ENCODE measurements at regions not wholly inside any gene's neighbourhood (a gene's known extent, or its start where the extent isn't known, plus 50 kb on each side); places are given as distances from the start of the nearest gene placed in this dataset.

DNA sequence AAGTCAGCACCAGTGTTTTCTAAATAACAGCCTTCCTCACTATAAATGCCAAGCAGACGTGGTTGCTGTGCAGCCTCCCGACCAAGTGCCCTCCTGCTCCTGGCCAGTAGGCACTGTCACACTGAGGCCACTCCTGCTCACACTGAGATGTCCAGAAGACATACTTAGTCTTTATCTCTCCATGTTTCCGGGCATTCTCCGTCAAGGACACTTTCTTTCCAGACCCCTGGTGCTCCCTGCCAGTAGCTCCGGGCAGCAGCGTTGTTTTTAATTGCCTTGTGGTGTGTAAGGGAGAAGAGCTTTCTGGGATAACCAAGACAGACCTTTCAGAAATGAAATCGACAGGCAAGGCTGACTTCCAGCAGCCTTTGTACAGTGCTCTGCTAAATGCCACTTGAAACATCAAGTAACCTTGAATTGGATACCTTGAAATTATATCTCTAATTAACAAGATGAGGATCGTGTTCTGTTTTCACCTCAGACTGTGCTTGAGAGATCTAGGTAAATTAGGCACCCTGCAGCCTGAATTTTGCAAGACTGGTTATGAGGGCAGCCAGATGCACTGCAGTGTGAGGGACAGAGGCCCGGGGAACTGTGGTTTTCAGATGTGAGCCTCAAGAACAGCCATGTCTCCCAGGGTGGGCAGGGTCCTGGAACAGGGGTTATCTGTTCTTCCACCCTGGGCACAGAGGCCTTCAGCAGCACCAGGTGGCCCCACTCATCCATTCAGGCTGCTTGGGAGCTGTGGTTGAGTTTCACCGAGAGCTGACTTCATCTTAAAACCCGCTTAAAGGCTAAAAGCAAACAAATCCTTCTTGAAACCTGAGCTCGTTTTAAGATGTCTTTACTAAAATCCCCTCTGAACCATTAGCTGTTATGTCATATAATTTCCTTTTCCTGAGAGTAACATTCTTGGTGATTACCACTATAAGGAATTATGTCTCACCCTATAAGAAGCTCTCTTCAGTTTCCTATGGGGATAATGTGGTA lies 105.5 kb upstream of the IL12A start:
- TF ChIP-seq CTCF (optimal IDR thresholded peaks at IDR 0.05 in 1 of 3, IDR thresholded peaks at IDR 0.05 in 1 of 3, conservative IDR thresholded peaks at IDR 0.05 in 1 of 3; ENCODE audit: extremely low read depth in 1 of 3, insufficient read depth in 2 of 3, low read length in 3 of 3) (no peak), EZH2 (IDR thresholded peaks at IDR 0.05; ENCODE audit: low read length) (no peak)
